ENCODE measurements at regions not wholly inside any gene's neighbourhood (a gene's known extent, or its start where the extent isn't known, plus 50 kb on each side); places are given as distances from the start of the nearest gene placed in this dataset.
"Not testable (repeated sequence)": the region's sequence is repeated elsewhere in the genome, so short reads cannot be mapped to it uniquely, and the experiment has no call there.

- FAIRE-seq (no peak), DNase-seq (ENCODE audit: insufficient read length, low spot score) (no peak)
Observed at GRCh38 chr6:79810871-79811270, 136.5 kb downstream of the ELOVL4 start.

- DNase-seq (ENCODE audit: insufficient read length, low spot score) (no peak), FAIRE-seq (no peak)
Observed at GRCh38 chr6:79810185-79810705, 137.1 kb downstream of the ELOVL4 start.

GRCh38 chr6:79808921-79809320 is 138.4 kb downstream of the ELOVL4 start:
- no peak for DNase-seq (ENCODE audit: insufficient read length, low spot score)
- no peak for FAIRE-seq

GRCh38 chr6:79806661-79807060 is 140.7 kb downstream of the ELOVL4 start:
- DNase-seq (ENCODE audit: insufficient read length, low spot score); FAIRE-seq: not testable (repeated sequence)

GRCh38 chr6:79804732-79805131 is 142.6 kb downstream of the ELOVL4 start:
- no peak for DNase-seq (ENCODE audit: insufficient read length, low spot score)
- no peak for FAIRE-seq

GRCh38 chr6:79803917-79804316 is 143.4 kb downstream of the ELOVL4 start:
- no peak for DNase-seq (ENCODE audit: insufficient read length, low spot score)
- no peak for FAIRE-seq

- FAIRE-seq: no peak
Observed at GRCh38 chr6:79802657-79803300, 144.6 kb downstream of the ELOVL4 start.

GRCh38 chr6:79801362-79801761 is 146.0 kb downstream of the ELOVL4 start:
- FAIRE-seq: no peak
- no peak for DNase-seq (ENCODE audit: insufficient read length, low spot score)

More at GRCh38 chr6:79802657-79803300, 144.6 kb downstream of the ELOVL4 start:
- DNase-seq (ENCODE audit: insufficient read length, low spot score): no peak

- FAIRE-seq: no peak
Observed at GRCh38 chr6:79798841-79799240, 148.5 kb downstream of the ELOVL4 start.

GRCh38 chr6:79797912-79798311 is 149.4 kb downstream of the ELOVL4 start:
- DNase-seq (ENCODE audit: insufficient read length, low spot score) (no peak), FAIRE-seq (no peak)

More at GRCh38 chr6:79798841-79799240, 148.5 kb downstream of the ELOVL4 start:
- no peak for DNase-seq (ENCODE audit: insufficient read length, low spot score)

- no peak for DNase-seq (ENCODE audit: insufficient read length, low spot score)
- no peak for FAIRE-seq
Observed at GRCh38 chr6:79797163-79797764, 150.1 kb downstream of the ELOVL4 start.

GRCh38 chr6:79796197-79796596 is 151.2 kb downstream of the ELOVL4 start:
- FAIRE-seq (no peak), DNase-seq (ENCODE audit: insufficient read length, low spot score) (no peak)

- FAIRE-seq (no peak), DNase-seq (ENCODE audit: insufficient read length, low spot score) (no peak)
Observed at GRCh38 chr6:79789896-79790295, 157.5 kb downstream of the ELOVL4 start.

- DNase-seq (ENCODE audit: insufficient read length, low spot score): no peak
- no peak for FAIRE-seq
Observed at GRCh38 chr6:79788756-79789155, 157.6 kb downstream of the SH3BGRL2 start.

GRCh38 chr6:79787626-79788025 is 156.5 kb downstream of the SH3BGRL2 start:
- no peak for FAIRE-seq
- DNase-seq (ENCODE audit: insufficient read length, low spot score): no peak

GRCh38 chr6:79784395-79784753 is 153.2 kb downstream of the SH3BGRL2 start:
- no peak for DNase-seq (ENCODE audit: insufficient read length, low spot score)
- no peak for FAIRE-seq

GRCh38 chr6:79783670-79784394 is 152.7 kb downstream of the SH3BGRL2 start:
- FAIRE-seq (no peak), DNase-seq (ENCODE audit: insufficient read length, low spot score) (no peak)

GRCh38 chr6:79782792-79783580 is 151.9 kb downstream of the SH3BGRL2 start:
- FAIRE-seq (no peak), DNase-seq (ENCODE audit: insufficient read length, low spot score) (no peak)

- DNase-seq (ENCODE audit: insufficient read length, low spot score) (no peak), FAIRE-seq (no peak)
Observed at GRCh38 chr6:79781916-79782315, 150.8 kb downstream of the SH3BGRL2 start.

- FAIRE-seq: no peak
- DNase-seq (ENCODE audit: insufficient read length, low spot score): no peak
Observed at GRCh38 chr6:79780881-79781280, 149.8 kb downstream of the SH3BGRL2 start.

- no peak for FAIRE-seq
- no peak for DNase-seq (ENCODE audit: insufficient read length, low spot score)
Observed at GRCh38 chr6:79778816-79779215, 147.7 kb downstream of the SH3BGRL2 start.
